Esophagus squamous epithelium (tissue), 4 donors: ENCODE measurements at regions not wholly inside any gene's neighbourhood (a gene's known extent, or its start where the extent isn't known, plus 50 kb on each side); places are given as distances from the start of the nearest gene placed in this dataset.

Experiments used
- POLR2A ChIP-seq, 4 donors: fragments of 450-650 bp; IDR thresholded peaks; one replicate each; pipeline ENCODE4 v1.6.1; 2017; ENCODE audit warnings: antibody characterized with exemption in 4 of 4, mild to moderate bottlenecking in 4 of 4, moderate library complexity in 3 of 4
- TF ChIP-seq, protein P1 (sequence below), 6 experiments: fragments of 450-650 bp in 4 of 6; fragments of 200-600 bp in 2 of 6; sonication (generic) in 2 of 6; IDR thresholded peaks; one replicate each; pipeline ENCODE4 v1.5.1; 2016 to 2019; ENCODE audit warnings: antibody characterized with exemption in 6 of 6, mild to moderate bottlenecking in 4 of 6, moderate library complexity in 4 of 6

DNA sequence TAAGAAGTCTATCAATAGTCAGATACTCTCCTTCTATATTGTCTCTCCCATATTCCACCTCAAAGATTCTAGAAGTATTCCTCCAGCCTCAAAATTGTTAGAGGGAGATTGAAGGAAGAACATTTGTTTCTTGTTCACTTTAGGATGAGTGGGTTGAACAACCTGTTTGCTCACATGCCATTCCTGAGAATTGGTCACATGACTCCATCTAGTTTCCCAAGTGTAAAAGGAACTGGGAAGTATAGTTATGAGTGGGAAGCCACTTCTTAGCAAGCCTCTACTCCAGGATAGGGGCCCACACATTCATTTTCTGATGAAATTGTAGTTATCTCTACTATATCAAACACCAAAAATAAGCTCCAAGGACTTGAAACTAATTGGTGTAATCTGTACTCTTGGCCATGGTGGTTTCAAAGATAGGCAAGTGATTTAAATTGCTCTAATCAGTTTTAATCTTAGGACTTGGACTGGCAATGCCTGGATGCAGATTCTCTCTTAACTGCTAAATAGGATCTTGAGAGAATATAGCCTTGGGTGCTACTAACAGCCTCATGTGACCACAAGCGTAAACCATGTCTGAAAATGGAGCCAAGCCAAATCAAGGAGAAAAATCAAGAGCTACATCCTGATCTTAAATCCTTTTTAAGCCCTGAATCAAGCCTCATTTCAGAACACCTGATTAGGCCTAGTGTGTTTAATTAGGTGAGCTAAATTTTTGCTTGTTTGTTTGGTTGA, 758.7 kb upstream of the MAN1A1 start:
- TF ChIP-seq, protein P1, sequence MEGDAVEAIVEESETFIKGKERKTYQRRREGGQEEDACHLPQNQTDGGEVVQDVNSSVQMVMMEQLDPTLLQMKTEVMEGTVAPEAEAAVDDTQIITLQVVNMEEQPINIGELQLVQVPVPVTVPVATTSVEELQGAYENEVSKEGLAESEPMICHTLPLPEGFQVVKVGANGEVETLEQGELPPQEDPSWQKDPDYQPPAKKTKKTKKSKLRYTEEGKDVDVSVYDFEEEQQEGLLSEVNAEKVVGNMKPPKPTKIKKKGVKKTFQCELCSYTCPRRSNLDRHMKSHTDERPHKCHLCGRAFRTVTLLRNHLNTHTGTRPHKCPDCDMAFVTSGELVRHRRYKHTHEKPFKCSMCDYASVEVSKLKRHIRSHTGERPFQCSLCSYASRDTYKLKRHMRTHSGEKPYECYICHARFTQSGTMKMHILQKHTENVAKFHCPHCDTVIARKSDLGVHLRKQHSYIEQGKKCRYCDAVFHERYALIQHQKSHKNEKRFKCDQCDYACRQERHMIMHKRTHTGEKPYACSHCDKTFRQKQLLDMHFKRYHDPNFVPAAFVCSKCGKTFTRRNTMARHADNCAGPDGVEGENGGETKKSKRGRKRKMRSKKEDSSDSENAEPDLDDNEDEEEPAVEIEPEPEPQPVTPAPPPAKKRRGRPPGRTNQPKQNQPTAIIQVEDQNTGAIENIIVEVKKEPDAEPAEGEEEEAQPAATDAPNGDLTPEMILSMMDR (IDR thresholded peaks at IDR 0.05), result no peak
- TF ChIP-seq POLR2A (IDR thresholded peaks at IDR 0.05), result no peak
